DND-41 (cell line): ENCODE measurements at regions not wholly inside any gene's neighbourhood (a gene's known extent, or its start where the extent isn't known, plus 50 kb on each side); places are given as distances from the start of the nearest gene placed in this dataset.

ENCODE experiments used
- ATAC-seq: fragments of 200-7000 bp; cut with Tn5 transposase; 3 replicates; pipeline ENCODE4 v1.9.1; 2021; ENCODE audit warnings: low read depth; ENCODE audit not compliant: insufficient read depth
- DNase-seq: peaks from one replicate; pipeline ENCODE4 v3.0.0-alpha.2; 2020
- H2AFZ ChIP-seq: 2 replicates; pipeline ENCODE4 v1.6.0; 2012; ENCODE audit warnings: low read depth, low read length
- H3K27ac ChIP-seq: 2 replicates; pipeline ENCODE4 v1.5.1; 2012; ENCODE audit warnings: low read length, inconsistent platforms
- H3K27me3 ChIP-seq: fragments of 200-600 bp; sonication (generic); 2 replicates; pipeline ENCODE4 v1.6.0; 2012; ENCODE audit warnings: low read length, mild to moderate bottlenecking, inconsistent platforms; ENCODE audit not compliant: insufficient read depth, poor library complexity
- H3K36me3 ChIP-seq: 2 replicates; pipeline ENCODE4 v1.5.1; 2012; ENCODE audit warnings: low read length, inconsistent platforms; ENCODE audit not compliant: insufficient read depth
- H3K4me1 ChIP-seq: 2 replicates; pipeline ENCODE4 v1.5.1; 2012; ENCODE audit warnings: mild to moderate bottlenecking, low read length; ENCODE audit not compliant: insufficient read depth
- H3K4me2 ChIP-seq: 2 replicates; pipeline ENCODE4 v1.6.0; 2012; ENCODE audit warnings: mild to moderate bottlenecking, moderate library complexity, low read length, inconsistent platforms; ENCODE audit not compliant: insufficient read depth
- H3K4me3 ChIP-seq, 2 experiments: fragments of 200-600 bp in 1 of 2; shearing (Covaris generic) in 1 of 2; 2 replicates each; pipeline ENCODE4 v1.5.1; 2012 to 2016; ENCODE audit warnings: inconsistent platforms in 2 of 2, low read length in 2 of 2, mild to moderate bottlenecking in 2 of 2, low read depth in 1 of 2, moderate library complexity in 1 of 2
- H3K79me2 ChIP-seq: 2 replicates; pipeline ENCODE4 v1.6.0; 2012; ENCODE audit warnings: low read length, inconsistent platforms; ENCODE audit not compliant: insufficient read depth
- H3K9ac ChIP-seq: 2 replicates; pipeline ENCODE4 v1.6.0; 2012; ENCODE audit warnings: low read depth, mild to moderate bottlenecking, inconsistent platforms, low read length, moderate library complexity
- H3K9me3 ChIP-seq: 2 replicates; pipeline ENCODE4 v1.5.1; 2012; ENCODE audit warnings: low read length, moderate library complexity, mild to moderate bottlenecking, inconsistent platforms; ENCODE audit not compliant: insufficient read depth, severe bottlenecking
- H4K20me1 ChIP-seq: 2 replicates; pipeline ENCODE4 v1.6.0; 2012; ENCODE audit warnings: low read length; ENCODE audit not compliant: insufficient read depth
- EZH2 ChIP-seq: IDR thresholded peaks from 3 replicates; pipeline ENCODE4 v1.6.1; 2012; ENCODE audit warnings: borderline replicate concordance, low read depth, mild to moderate bottlenecking, moderate library complexity, low read length, inconsistent platforms; ENCODE audit not compliant: severe bottlenecking
- TF ChIP-seq, protein P1 (sequence below): IDR thresholded peaks from 2 replicates; pipeline ENCODE4 v1.5.1; 2012; ENCODE audit warnings: borderline replicate concordance, low read length, moderate library complexity, mild to moderate bottlenecking; ENCODE audit not compliant: poor library complexity, severe bottlenecking; ENCODE audit errors: extremely low read depth

DNA sequence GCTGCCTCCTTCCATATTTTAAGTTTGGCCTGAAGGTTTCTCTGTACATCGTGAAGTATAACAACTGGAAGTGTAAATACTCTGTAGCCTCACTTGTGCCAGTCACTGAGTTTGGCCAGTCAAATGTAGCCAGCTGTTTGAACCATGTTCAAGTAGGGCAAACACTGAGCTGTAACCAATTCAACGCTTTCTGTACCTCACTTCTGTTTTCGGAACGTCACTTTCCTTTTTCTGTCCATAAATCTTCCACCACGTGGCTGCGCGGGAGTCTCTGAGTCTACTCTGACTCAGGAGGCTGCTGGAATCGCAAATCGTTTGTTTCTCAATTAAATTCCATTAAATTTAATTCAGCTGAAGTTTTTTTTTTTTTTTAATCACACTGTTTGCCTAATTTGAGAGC, 88.8 kb upstream of the RARB start:
- Histone ChIP-seq H3K27me3 (no peaks in the 10 kb centered on the region), H2AFZ (no peak overlapping the region), H3K27ac (no peak overlapping the region), H3K9ac (no peak overlapping the region), H3K9me3 (no peaks in the 10 kb centered on the region), H3K4me3 (no peak overlapping the region), H3K36me3 (no peaks in the 10 kb centered on the region), H3K4me1 (peaks cover 4% of the 10 kb centered on the region; the same call in 1 of the 2 replicates), H3K4me2 (no peak overlapping the region), H4K20me1 (no peaks in the 10 kb centered on the region), H3K79me2 (no peaks in the 10 kb centered on the region)
- DNase-seq (no peak), ATAC-seq (no peak)
- TF ChIP-seq, protein P1, sequence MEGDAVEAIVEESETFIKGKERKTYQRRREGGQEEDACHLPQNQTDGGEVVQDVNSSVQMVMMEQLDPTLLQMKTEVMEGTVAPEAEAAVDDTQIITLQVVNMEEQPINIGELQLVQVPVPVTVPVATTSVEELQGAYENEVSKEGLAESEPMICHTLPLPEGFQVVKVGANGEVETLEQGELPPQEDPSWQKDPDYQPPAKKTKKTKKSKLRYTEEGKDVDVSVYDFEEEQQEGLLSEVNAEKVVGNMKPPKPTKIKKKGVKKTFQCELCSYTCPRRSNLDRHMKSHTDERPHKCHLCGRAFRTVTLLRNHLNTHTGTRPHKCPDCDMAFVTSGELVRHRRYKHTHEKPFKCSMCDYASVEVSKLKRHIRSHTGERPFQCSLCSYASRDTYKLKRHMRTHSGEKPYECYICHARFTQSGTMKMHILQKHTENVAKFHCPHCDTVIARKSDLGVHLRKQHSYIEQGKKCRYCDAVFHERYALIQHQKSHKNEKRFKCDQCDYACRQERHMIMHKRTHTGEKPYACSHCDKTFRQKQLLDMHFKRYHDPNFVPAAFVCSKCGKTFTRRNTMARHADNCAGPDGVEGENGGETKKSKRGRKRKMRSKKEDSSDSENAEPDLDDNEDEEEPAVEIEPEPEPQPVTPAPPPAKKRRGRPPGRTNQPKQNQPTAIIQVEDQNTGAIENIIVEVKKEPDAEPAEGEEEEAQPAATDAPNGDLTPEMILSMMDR: no peak
- no peak for TF ChIP-seq EZH2

DNA sequence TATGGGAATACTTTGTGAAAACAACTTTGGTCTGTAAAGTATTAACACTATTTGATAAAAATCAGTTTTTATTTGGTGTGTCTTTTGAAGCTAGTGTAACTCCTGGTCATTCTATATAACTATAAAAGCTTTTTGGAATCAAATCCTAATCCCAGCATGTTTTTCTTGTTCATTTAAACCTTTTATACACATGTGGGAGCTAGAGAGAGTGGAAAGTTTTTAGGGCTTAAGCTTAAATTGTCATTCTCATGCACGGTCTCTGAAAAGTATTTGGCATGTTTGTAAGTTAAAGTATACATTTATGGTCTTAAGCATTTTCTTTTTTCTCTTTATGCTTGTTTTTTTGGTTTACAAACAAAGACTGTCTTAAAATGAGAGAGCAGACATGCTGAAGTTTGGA, 83.4 kb upstream of the RARB start:
- Histone ChIP-seq H2AFZ (no peak overlapping the region), H3K9ac (no peak overlapping the region), H3K79me2 (no peaks in the 10 kb centered on the region), H3K4me1 (peaks cover 4% of the 10 kb centered on the region; the same call in 1 of the 2 replicates), H4K20me1 (no peaks in the 10 kb centered on the region), H3K9me3 (no peaks in the 10 kb centered on the region), H3K27me3 (no peaks in the 10 kb centered on the region), H3K36me3 (no peaks in the 10 kb centered on the region), H3K4me3 (no peak overlapping the region), H3K4me2 (no peak overlapping the region), H3K27ac (no peak overlapping the region)
- DNase-seq (no peak), ATAC-seq (no peak)
- no peak for TF ChIP-seq EZH2
- TF ChIP-seq, protein P1: no peak

DNA sequence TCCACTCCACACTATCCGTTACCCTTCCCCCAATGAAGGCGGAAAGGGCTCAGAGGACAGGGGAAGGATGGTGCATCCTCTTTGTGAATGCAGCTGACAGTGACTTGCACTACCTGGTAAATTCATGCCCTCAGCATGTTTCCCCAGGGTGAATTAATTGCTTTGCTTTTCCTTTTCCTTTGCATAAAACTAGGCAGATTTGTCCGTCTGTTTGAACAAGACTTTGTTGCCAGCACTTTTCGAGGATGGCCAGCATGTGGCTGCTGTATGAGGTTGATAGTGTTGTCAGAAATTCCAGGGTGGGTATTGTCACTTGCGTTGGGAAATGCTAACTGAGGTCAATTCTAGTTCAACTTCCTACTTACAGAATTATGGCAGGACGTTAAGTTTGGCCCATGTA, 79.0 kb upstream of the RARB start:
- Histone ChIP-seq H3K27me3 (no peaks in the 10 kb centered on the region), H3K4me2 (no peak overlapping the region), H2AFZ (no peak overlapping the region), H3K79me2 (no peaks in the 10 kb centered on the region), H3K4me3 (no peak overlapping the region), H3K9ac (no peak overlapping the region), H3K36me3 (no peaks in the 10 kb centered on the region), H3K9me3 (no peaks in the 10 kb centered on the region), H4K20me1 (no peaks in the 10 kb centered on the region), H3K27ac (no peak overlapping the region), H3K4me1 (no peaks in the 10 kb centered on the region)
- ATAC-seq (no peak), DNase-seq (no peak)
- TF ChIP-seq EZH2: no peak
- TF ChIP-seq, protein P1: no peak
